GM04504 (cell line): ENCODE measurements at regions not wholly inside any gene's neighbourhood (a gene's known extent, or its start where the extent isn't known, plus 50 kb on each side); places are given as distances from the start of the nearest gene placed in this dataset.
"Not testable (repeated sequence)": the region's sequence is repeated elsewhere in the genome, so short reads cannot be mapped to it uniquely, and the experiment has no call there.

Source experiments
- DNase-seq: peaks from one replicate; pipeline ENCODE4 v3.0.0-alpha.2; 2012; ENCODE audit warnings: low read depth

DNA sequence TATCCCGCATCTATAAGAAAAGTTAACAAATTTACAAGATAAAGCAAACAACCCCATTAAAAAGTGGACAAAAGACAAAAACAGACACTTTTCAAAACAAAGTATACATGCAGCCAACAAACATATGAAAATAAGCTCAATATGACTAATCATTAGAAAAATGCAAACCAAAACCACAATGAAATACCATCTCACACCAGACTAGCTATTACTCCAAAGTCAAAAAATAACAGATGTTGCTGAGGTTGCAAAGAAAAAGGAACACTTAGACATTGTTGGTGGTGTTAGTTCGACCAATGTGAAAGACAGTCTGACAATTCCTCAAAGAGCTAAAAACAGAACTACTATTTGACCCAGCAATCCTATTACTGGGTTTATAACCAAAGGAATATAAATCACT lies 968.6 kb upstream of the USP15 start:
- DNase-seq = no peak

DNA sequence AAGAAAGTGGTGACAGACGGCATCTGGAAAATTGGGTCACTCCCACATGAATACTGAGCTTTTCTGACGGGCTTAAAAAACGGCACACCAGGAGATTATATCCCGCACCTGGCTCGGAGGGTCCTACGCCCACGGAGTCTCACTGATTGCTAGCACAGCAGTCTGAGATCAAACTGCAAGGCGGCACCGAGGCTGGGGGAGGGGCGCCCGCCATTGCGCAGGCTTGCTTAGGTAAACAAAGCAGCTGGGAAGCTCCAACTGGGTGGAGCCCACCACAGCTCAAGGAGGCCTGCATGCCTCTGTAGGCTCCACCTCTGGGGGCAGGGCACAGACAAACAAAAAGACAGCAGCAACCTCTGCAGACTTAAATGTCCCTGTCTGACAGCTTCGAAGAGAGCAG lies 966.2 kb upstream of the USP15 start:
- not testable (repeated sequence) for DNase-seq

DNA sequence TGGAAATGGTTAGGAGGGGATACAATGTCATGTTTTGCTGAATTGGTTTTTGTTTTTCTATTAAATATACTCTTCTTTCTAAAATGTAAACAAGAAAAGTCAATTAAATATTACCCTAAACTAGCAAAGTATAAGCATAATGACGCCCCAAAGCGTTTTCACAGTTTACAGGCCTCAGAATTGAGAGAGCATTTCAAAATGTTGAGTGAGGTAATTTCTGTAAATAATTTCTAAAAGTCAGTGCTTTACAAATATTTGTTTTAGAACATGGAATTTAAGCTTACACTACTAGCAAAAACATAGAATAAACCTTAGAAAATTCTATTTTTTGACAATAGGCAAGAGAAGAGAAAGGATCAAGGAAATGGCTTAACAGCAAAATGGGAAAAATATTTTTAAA lies 958.4 kb upstream of the USP15 start:
- no peak for DNase-seq

DNA sequence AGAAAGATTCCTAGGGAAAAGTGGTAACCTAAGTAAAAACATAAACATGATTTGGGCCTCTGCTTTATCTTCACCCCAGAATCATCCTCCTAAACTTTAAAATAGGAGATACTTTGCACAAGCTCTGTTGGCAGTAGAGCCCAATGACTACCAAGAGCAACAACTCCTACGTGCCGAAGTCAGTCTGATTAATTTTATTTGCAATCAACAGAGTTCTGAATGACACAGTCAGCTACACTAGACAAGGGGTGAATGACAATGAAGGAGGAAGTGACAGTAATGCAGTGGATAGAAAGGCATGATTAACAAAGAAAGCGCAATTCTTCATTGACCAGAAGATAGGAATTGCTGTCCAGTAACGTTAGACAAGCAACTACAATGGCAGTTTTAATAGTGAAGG lies 957.9 kb upstream of the USP15 start:
- no peak for DNase-seq

DNA sequence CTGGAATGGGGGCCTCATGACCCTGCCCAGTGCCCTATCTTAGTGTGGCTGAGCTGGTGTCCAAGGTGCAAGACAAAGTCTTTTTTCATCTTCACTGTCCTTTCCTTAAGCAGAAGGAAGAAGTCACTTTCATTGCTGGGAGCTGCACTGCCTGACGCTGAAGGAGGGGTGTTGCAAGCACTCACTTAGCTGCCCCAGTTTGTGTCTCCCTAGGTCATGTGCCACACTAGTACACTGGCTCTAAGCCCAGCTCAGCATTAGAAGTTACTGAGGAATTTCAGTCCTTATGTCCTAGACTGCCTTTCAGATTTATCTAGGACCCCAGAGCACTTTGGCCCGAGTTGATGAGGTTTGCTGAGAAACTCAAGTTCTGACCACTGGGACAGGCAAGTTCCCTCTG lies 952.0 kb upstream of the USP15 start:
- no peak for DNase-seq

DNA sequence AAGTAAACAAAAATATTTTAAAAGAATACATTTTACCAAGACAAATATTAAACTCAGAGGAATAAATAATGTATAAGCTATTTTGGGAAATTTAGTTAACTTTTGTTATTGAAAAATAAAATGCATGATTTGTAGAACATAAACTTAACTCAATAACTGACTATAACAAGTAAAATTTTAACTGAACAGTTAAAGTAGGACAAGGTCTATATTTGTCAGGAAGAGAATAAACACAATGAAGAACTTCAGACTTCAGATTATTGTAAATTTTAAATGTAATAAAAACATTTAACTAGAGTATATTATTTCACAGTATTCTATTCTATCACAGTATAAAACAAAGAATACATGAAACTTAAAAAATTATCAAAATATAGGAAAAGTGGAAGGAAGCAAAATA lies 948.8 kb upstream of the USP15 start:
- DNase-seq = no peak

DNA sequence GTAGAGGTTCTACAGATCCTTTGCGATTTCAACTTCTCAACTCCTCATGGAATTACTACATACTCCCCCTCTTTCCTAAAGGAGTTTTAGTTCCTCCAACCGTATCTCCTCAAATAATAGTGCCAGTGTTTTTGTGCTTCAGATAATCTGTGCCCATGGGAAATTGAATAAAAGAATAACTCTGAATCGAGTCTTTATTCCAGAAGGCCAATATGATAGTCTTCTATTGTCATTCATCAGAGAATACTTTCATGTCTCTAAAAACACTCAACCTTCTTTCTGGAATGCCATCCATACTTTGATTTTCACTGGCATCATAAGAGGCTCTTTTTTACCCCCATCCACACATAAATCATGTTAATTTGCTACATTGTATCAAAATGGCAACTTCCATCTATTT lies 911.3 kb upstream of the USP15 start:
- no peak for DNase-seq

DNA sequence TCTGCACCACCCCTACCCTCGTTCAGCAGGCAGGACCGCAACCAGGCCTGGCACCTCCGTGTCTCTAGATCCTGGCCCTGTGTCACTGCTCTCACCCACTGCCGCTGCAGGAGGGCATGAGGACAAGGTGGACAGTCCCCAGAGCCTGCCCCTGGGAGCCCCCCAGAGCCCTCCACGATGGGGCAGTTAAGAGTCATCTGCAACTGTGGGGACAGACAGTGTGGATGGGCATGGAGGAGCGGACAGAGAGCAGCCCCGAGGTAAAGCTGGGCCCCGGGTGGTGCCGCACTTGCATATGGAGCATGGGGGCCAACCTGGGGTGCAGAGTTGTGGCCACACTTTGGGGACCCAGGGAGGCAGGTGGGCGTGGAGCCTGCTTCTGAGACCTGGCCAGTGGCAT lies 905.1 kb upstream of the USP15 start:
- DNase-seq = no peak

DNA sequence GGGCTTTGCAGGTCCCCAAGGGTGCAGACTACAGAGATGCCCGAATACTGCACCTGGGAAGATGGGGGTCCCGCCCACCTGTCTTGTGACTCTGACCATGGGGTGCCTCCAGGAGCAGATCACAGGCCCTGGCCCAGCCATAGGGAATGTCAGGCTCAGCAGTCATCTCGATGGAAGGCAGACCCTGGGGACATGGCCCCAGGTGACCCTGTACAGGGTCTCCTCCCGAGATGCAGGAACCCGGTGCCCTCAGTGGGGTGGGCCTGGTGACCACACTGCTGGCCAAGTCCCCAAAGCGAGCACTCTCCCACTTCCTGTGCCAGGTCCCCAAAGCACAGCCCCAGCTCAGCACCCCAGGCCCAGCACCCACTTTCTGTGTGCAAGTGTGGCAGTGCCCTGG lies 903.7 kb upstream of the USP15 start:
- no peak for DNase-seq

DNA sequence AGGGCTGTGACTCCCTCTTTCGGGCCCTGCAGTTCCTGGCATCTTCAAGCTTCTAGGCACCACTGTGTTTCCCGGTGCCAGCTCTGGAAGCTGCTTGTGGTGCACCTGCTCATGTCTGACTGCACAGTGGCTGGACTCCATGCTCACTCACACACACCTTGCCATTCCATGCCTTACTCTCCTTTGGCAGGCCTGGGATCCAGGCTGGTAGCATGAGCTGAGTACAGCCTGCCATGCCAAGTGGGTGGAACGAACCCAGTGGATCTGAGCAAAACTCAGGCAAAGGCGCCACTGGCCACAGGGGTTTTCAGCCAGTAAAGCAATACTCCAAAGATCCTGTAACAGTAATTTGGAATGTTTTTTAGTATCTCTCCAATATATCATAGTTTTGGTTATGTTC lies 902.7 kb upstream of the USP15 start:
- DNase-seq = no peak

DNA sequence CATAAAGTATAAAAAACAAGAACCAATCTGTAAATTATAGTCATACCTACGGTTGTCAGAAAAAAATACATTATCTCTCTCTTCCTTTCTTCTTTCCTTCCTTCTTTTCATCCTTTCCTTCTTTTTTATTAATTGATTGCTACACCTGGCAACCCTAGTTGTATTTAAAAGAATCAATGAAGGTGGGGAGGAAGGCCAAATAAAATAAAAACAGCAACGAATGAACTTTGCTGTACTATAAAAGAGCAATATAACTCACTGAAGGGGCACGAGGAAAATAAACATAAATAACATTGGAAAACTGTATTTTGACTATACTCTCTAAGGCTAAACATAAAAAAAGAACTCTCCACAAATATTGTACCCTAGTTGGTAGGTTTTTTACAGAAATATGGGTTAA lies 898.2 kb upstream of the USP15 start:
- DNase-seq = no peak

DNA sequence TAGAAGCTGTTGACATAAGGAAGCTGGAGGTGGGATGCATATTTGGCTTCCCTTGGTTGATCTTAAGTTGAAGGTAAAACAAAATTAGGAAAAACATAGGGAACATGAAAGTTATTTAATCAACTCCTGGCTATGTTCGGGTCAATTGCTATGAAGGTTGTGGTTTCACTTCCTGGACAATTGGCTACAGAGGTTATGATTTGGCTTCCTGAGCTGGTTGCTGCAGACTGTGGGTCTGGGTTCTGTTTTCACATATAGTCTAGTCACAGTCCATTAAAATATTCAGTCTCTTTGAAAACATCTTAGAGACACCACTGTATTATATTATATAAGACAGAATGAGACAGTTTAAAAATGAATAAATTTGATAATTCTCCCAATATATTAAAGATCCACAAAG lies 895.2 kb upstream of the USP15 start:
- DNase-seq = no peak

DNA sequence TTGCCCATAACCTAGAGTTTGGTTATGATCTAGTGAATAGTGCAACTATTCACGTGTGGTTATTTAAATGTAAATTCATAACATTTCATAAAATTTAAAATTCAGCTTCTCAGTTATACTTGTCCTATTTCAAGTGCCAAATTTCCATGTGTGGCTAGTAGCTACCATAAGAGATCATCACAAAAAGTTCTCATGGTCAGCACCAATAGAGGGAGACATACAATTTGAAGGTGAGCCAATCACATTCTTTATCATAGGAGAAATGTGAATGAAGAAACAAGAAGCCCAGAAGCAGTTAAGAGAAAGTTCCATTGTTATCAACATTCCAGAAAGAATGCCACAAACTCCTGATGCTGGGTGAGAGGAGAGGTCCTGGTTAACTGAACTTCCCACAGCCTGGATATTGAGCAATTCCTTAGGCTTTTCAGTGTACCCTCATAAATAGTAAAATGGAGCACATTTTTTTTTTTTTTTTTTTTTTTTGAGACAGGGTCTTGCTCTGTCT lies 892.9 kb upstream of the USP15 start:
- no peak for DNase-seq

DNA sequence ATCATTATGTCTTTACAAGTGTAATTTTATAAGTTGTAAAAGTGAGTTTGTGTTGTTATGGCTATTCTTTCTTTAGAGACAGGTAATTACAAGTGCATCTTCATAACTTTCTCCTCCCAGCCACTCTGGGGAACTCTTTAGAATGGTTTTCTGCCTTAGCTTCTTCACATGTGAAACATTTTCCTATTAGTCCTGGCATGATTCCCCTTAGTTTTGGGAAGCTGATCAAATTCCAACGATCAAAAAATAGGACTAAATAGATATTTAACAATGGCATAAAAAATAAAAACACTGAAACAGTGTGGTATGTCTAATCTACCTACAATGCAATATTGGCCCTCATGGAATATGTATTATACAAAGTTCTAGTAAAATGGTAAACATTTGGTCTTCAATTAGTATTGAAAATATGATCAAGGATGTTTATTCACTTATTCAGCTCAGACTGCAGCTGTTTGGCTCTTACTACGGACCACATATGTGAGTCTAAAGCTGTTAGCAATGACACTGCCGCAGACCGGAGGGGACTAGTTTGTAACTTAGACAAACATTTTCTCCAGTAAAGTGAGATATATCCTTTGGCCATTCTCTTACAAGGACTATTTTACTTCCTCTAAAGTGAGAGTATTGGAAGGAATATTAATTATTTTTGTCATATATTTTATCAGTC lies 890.8 kb upstream of the USP15 start:
- DNase-seq = no peak

DNA sequence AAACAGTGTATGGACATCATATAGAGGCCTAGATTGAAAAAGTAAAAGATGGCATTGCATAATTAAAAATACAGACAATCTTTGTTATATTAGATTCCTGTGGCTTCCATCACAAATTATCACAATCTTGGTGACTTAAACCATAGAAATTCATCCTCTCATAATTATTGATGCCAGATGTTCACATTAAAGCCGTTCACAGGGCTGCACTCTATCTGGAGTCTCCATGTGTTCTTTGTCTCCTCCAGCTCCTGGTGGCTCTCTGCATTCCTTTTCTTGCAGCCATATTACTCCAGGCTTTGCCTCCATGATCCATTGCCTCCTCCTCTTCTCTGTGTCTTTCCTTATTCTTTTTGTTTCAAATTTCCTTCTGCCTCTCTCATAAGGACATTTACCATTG lies 875.7 kb upstream of the USP15 start:
- peak; percentile 10 for DNase-seq

DNA sequence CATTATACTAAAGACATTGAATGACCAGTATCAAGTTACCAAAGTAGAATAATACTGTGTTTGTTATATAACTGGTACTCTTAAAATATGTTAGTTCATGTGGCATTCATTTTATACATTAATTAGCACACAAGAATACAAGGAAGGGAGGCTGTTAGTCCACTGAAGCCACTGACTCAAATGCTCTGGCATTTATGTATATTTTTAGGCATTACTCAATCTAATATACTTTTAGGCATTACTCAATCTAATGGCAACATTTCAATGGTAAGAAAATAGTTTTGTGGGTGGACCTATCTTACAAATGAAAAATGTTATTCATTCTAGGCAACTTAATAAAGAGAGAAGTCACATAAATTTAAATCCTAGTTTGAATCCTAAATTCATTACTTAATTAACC lies 874.4 kb upstream of the USP15 start:
- DNase-seq = peak; percentile 13

DNA sequence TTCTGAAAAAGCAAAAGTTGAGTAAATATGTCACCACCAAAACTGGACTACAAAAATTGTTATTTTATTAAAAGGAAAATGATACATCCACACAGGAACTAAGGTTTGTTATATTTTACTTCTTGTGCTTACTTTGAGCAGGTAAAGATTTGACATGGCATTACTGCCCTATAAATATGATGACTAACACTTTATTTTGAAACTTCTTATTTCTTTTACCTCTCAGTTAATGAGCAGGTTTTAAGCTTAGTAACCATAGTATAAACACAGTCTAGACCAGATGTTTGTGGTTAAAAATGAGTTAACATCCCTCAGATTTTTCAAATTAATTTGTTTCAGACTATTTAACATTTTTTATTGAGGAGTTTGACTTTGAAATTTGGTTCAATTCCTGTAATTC lies 862.5 kb upstream of the USP15 start:
- DNase-seq = no peak

DNA sequence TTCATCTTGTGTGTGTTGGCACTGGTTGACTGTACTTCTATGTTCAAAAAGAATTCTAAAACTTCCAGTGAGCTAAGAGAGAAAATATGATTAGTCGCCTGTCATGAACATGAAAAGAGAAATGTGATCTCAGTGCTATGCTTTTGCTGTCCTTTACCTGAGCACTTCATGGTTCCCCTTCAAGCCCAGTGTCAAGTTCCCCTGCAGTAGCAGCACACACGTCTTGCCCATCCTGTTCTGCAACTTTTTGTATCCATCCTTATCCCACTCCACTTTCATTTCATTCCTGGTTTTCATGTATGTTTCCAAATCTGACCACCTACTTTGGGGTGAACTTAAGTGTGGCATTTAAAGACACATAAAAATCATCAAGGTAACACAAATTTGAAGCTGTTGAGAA lies 848.0 kb upstream of the USP15 start:
- no peak for DNase-seq

DNA sequence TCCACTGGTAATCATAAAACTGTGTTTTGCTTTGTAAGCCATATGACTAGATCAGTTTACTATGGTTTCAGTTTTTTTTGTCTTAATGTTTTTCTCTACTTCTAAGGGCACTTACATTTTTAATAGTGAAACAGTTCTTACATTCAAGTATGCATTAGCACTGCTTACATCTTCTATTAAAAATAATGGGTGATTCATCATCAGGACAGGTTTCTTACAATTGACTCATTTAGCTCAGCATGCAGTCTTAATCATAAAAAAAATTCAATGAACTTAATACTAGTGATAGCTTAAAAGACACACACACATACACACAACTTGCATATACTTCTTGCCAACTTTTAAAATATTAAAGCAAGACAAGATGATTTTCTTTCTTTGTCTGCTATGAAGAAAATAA lies 845.7 kb upstream of the USP15 start:
- DNase-seq = no peak

DNA sequence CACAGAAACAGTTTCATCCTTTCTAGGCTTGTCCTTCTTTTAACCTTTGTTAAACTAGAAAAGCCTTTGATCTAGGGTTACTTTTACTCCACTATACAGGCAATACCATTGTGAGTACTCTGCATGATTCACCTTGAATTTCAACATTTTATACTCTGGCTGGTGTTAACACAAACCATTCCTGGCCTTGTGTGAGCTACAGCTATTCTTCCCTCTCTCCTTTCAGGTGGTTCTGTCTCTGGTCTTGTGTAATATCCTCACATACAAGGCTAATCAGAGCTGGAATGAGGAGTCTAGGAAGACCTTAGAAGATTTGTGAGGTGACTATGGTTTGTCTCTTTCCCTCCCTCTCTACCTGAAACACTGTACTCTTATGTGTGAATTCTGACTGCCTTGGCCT lies 837.4 kb upstream of the USP15 start:
- no peak for DNase-seq

DNA sequence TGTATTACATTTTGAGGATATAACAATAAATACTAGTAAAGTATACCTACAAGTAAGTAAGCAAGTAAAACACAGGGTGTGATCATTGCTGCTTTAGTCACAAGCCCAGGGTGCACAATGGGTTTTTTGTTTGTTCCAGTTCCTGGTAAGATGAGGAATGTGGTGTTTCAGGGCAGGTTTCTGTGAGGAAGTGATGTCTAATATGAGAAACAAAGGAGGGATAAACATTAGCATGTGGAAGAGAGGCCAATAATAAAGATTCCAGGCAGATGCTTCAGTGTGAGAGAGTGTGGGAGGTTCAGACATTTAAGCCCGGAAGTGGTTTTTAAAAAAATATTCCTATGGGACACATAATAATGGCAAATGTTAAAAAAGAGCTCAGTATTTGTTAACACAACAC lies 808.1 kb upstream of the USP15 start:
- no peak for DNase-seq

DNA sequence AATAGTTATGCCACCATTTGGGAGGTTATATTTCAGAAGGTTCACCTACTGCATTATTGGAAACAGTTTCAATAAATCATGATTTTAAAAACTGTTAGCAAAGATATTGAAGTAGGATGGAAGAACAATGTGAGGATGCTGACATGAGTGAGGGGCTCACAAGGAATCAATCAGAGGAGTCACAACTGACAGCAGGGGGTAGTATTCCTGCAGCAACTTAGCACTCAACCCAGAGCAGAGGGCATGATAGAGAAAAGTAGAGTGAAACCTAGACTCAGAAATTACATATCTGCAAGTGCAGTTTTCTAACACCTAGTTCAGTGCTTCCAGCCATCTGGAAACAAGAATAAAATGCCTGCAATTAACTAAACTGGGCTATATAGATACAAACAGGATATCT lies 772.5 kb upstream of the USP15 start:
- DNase-seq = no peak

DNA sequence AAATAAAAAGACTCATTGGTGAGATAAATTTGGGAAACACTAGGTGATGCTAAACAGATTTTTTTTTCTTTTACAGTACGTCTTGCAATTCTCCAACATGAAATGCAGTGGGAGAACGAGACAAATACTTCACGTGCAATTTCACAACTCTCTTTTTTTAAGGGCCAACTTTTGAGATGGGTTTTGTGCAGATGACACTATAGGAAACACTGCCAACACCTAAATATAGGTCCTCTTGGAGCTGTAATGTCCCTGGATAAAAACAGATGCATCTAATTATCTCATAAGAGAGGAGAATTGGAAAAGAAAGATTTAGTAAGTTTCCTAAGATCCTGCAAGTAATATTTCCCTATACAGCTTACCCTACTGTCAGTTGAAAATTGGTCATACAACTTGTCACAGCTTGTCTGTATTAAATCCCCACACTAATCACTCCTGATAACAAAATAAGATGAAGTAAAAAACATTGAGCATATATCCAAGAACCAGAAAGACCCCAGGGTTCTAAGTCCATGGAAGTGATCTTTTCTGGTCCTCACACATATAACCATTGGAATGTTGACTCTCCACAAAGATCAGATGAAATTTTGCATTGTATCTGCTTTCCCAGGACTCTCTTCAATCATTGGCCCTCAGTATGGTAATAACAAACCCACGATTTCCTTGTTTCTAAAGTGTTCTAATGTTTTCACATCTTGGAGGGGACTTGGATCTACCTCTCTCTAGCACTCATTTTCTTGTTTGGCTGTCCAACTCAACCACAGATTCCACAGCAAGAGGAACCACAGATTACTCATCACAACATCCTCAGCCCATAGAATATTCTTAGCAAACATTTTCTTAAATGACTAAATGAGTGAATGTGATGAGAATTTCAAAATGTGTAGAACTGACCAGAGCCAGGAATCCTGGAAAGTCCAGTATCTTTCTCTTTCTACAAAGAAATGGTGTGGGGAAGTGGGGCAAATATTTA lies 769.4 kb upstream of the USP15 start:
- DNase-seq = no peak

DNA sequence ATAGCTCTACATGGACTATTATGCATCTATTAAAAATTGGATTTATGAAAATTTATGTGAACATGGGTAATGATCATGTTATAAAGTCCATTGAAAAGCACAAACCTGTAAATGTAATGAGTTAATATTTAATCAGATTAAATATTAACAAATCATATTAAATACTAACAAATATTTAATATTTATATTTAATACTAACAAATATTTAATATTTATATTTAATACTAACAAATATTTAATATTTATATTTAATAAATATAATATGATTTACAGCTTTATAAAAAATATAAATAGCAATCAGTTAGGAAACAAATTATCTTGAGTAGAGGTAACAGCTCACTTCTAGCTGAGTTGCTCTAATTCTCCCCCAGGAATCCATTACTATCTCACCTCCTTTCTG lies 758.0 kb upstream of the USP15 start:
- no peak for DNase-seq
